Lower leg skin (tissue), 3 donors: ENCODE measurements at regions not wholly inside any gene's neighbourhood (a gene's known extent, or its start where the extent isn't known, plus 50 kb on each side); places are given as distances from the start of the nearest gene placed in this dataset.

Experiments used
- CTCF ChIP-seq, 3 donors: fragments of 450-650 bp; IDR thresholded peaks; one replicate each; pipeline ENCODE4 v1.5.1; 2016; ENCODE audit warnings: antibody characterized with exemption in 3 of 3, mild to moderate bottlenecking in 3 of 3, moderate library complexity in 2 of 3
- POLR2A ChIP-seq, 2 donors: fragments of 450-650 bp; IDR thresholded peaks; one replicate each; pipeline ENCODE4 v1.6.1; 2016 to 2017; ENCODE audit warnings: antibody characterized with exemption in 2 of 2, mild to moderate bottlenecking in 1 of 2, moderate library complexity in 1 of 2

GRCh38 chr9:73615557-73615956, 463.9 kb downstream of the ANXA1 start:
- no peak for TF ChIP-seq POLR2A (IDR thresholded peaks at IDR 0.05)
- no peak for TF ChIP-seq CTCF (IDR thresholded peaks at IDR 0.05)
